HEK293 (cell line): ENCODE measurements at regions not wholly inside any gene's neighbourhood (a gene's known extent, or its start where the extent isn't known, plus 50 kb on each side); places are given as distances from the start of the nearest gene placed in this dataset.

ENCODE experiments used
- ZNF623 ChIP-seq: fragments of 450-650 bp; formaldehyde crosslinking; IDR thresholded peaks from 2 replicates; pipeline ENCODE4 v1.5.1; 2016; ENCODE audit warnings: missing biosample characterization, missing genetic modification characterization
- TF ChIP-seq, protein P1 (sequence below): fragments of 450-650 bp; formaldehyde crosslinking; IDR thresholded peaks from 2 replicates; pipeline ENCODE4 v1.5.1; 2016; ENCODE audit warnings: missing biosample characterization, missing genetic modification characterization
- TF ChIP-seq, protein P2 (sequence below): fragments of 450-650 bp; formaldehyde crosslinking; IDR thresholded peaks from 2 replicates; pipeline ENCODE4 v1.5.1; 2016; ENCODE audit warnings: missing biosample characterization, missing genetic modification characterization
- TF ChIP-seq, protein P3 (sequence below): sonication (generic); formaldehyde crosslinking; IDR thresholded peaks from 2 replicates; pipeline ENCODE4 v1.8.1; 2022; ENCODE audit warnings: mild to moderate bottlenecking, moderate library complexity, missing genetic modification reagents

DNA sequence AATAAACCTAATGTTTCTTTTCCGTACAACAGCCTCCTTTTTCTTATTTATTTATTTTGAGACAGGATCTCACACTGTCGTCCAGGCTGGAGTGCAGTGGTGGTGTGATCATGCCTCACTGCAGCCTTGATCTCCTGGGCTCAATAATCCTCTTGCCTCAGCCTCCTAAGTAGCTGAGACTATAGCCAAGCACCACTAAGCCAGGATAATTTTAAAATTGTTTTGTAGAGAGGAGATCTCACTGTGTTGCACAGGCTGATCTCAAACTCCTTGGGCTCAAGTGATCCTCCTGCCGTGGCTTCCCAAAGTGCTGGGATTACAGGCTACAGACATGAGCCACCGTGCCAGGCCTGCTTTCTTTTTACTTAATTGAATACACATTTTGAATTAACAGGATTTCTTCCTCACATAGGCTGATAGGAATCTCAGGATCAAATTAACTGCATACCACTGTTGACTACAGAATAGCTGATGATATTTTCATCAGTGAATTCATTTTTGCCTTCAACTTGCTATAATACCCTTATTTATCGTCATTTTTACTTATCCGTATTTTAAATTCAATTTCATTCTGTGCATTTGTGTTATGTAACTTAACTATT lies 2010.5 kb downstream of the NCAM2 start:
- TF ChIP-seq ZNF623 (tag by site-specific recombination) = no peak
- TF ChIP-seq, protein P1, sequence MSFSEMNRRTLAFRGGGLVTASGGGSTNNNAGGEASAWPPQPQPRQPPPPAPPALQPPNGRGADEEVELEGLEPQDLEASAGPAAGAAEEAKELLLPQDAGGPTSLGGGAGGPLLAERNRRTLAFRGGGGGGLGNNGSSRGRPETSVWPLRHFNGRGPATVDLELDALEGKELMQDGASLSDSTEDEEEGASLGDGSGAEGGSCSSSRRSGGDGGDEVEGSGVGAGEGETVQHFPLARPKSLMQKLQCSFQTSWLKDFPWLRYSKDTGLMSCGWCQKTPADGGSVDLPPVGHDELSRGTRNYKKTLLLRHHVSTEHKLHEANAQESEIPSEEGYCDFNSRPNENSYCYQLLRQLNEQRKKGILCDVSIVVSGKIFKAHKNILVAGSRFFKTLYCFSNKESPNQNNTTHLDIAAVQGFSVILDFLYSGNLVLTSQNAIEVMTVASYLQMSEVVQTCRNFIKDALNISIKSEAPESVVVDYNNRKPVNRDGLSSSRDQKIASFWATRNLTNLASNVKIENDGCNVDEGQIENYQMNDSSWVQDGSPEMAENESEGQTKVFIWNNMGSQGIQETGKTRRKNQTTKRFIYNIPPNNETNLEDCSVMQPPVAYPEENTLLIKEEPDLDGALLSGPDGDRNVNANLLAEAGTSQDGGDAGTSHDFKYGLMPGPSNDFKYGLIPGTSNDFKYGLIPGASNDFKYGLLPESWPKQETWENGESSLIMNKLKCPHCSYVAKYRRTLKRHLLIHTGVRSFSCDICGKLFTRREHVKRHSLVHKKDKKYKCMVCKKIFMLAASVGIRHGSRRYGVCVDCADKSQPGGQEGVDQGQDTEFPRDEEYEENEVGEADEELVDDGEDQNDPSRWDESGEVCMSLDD (tag by site-specific recombination) = no peak
- TF ChIP-seq, protein P2, sequence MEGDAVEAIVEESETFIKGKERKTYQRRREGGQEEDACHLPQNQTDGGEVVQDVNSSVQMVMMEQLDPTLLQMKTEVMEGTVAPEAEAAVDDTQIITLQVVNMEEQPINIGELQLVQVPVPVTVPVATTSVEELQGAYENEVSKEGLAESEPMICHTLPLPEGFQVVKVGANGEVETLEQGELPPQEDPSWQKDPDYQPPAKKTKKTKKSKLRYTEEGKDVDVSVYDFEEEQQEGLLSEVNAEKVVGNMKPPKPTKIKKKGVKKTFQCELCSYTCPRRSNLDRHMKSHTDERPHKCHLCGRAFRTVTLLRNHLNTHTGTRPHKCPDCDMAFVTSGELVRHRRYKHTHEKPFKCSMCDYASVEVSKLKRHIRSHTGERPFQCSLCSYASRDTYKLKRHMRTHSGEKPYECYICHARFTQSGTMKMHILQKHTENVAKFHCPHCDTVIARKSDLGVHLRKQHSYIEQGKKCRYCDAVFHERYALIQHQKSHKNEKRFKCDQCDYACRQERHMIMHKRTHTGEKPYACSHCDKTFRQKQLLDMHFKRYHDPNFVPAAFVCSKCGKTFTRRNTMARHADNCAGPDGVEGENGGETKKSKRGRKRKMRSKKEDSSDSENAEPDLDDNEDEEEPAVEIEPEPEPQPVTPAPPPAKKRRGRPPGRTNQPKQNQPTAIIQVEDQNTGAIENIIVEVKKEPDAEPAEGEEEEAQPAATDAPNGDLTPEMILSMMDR = no peak
- TF ChIP-seq, protein P3, sequence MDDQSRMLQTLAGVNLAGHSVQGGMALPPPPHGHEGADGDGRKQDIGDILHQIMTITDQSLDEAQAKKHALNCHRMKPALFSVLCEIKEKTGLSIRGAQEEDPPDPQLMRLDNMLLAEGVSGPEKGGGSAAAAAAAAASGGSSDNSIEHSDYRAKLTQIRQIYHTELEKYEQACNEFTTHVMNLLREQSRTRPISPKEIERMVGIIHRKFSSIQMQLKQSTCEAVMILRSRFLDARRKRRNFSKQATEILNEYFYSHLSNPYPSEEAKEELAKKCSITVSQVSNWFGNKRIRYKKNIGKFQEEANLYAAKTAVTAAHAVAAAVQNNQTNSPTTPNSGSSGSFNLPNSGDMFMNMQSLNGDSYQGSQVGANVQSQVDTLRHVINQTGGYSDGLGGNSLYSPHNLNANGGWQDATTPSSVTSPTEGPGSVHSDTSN (CRISPR knock-in tag) = no peak
